Transverse colon (tissue), 4 donors: ENCODE measurements at regions not wholly inside any gene's neighbourhood (a gene's known extent, or its start where the extent isn't known, plus 50 kb on each side); places are given as distances from the start of the nearest gene placed in this dataset.

Experiments used
- DNase-seq: peaks from one replicate; pipeline ENCODE4 v3.0.0-alpha.2; 2019
- H3K27ac ChIP-seq, 4 donors: fragments of 200-600 bp; sonication (generic); 2 replicates each; pipeline ENCODE4 v1.5.1; 2016 to 2018; ENCODE audit warnings: inconsistent platforms in 4 of 4
- H3K27me3 ChIP-seq: fragments of 200-600 bp; sonication (generic); 2 replicates; pipeline ENCODE4 v1.5.1; 2017; ENCODE audit warnings: inconsistent platforms
- H3K36me3 ChIP-seq, 4 donors: fragments of 200-600 bp; sonication (generic); 2 replicates each; pipeline ENCODE4 v1.5.1; 2017 to 2019; ENCODE audit warnings: inconsistent platforms in 4 of 4
- H3K4me1 ChIP-seq, 4 donors: fragments of 200-600 bp; sonication (generic); 2 replicates each; pipeline ENCODE4 v1.5.1; 2017 to 2020; ENCODE audit warnings: inconsistent platforms in 4 of 4
- H3K4me3 ChIP-seq, 4 donors: fragments of 200-600 bp; sonication (generic); 1 replicate in 1 of 4; 2 replicates in 3 of 4; pipeline versions ENCODE4 v1.5.1 to v1.6.1; 2017 to 2019; ENCODE audit warnings: inconsistent platforms in 4 of 4
- H3K9me3 ChIP-seq, 2 donors: fragments of 200-600 bp; sonication (generic); 2 replicates each; pipeline ENCODE4 v1.5.1; 2017 to 2019; ENCODE audit warnings: inconsistent platforms in 2 of 2
- CTCF ChIP-seq, 5 experiments: fragments of 200-600 bp in 3 of 5; fragments of 450-650 bp in 2 of 5; sonication (generic) in 3 of 5; IDR thresholded peaks; 1 replicate in 2 of 5; 2 replicates in 3 of 5; pipeline ENCODE4 v1.5.1; 2016 to 2017; ENCODE audit warnings: antibody characterized with exemption in 5 of 5, inconsistent platforms in 3 of 5, mild to moderate bottlenecking in 2 of 5, moderate library complexity in 1 of 5
- EP300 ChIP-seq: sonication (generic); formaldehyde crosslinking; IDR thresholded peaks from one replicate; pipeline ENCODE4 v1.6.1; 2017; ENCODE audit warnings: antibody characterized with exemption, low read depth
- POLR2A ChIP-seq: fragments of 450-650 bp; IDR thresholded peaks from one replicate; pipeline ENCODE4 v1.6.1; 2016; ENCODE audit warnings: antibody characterized with exemption, mild to moderate bottlenecking, moderate library complexity
- POLR2AphosphoS5 ChIP-seq, 3 donors: sonication (generic); formaldehyde crosslinking; IDR thresholded peaks; one replicate each; pipeline ENCODE4 v1.6.1; 2016; ENCODE audit warnings: antibody characterized with exemption in 3 of 3
- WGBS, 2 donors: methylation state at CpG; one replicate each; pipeline ENCODE4 v1.1.5; 2018; ENCODE audit warnings: low coverage in 1 of 2; 5-methylcytosine and 5-hydroxymethylcytosine counted together
- in situ Hi-C, 4 donors: fragments of 200-750 bp; cut with MboI; loops; one replicate each; pipeline versions ENCODE4 v1.15.0 to v1.15.1; 2017; ENCODE audit warnings: low sequenced_read_pairs in 3 of 4, low pct_ligation_motif_present in 1 of 4, low pct_unique_long_range_greater_than_20kb in 1 of 4
- intact Hi-C: fragments of 100-400 bp; cut with DNase I; formaldehyde crosslinking; loops from one replicate; pipeline ENCODE4 v1.15.1; 2023; ENCODE audit warnings: low total_unique reads

GRCh38 chr14:39763402-39763890 is 331.2 kb upstream of the FBXO33 start:
- intact Hi-C loops: no loop called here
- in situ Hi-C loops: no loop called here
- Histone ChIP-seq H3K36me3 (no peaks in the 10 kb centered on the region), H3K27me3 (no peaks in the 10 kb centered on the region), H3K27ac (no peak overlapping the region), H3K9me3 (no peaks in the 10 kb centered on the region), H3K4me3 (no peak overlapping the region), H3K4me1 (no peaks in the 10 kb centered on the region)
- no peak for TF ChIP-seq EP300
- no peak for TF ChIP-seq CTCF (IDR thresholded peaks at IDR 0.05)
- no peak for TF ChIP-seq POLR2A
- no peak for TF ChIP-seq POLR2AphosphoS5 (IDR thresholded peaks at IDR 0.05)
- DNase-seq: no peak
- WGBS, 2 donors: 89 to 100% methylated on average over 1 of the region's 1 CpG

- H3K4me3 ChIP-seq: no peak overlapping the region
- 52% methylated on average over 16 of the region's 16 CpGs; no CpG with 5 or more reads in 1 of the 2 donors for WGBS, 2 donors
- no peak overlapping the region for H3K27ac ChIP-seq
- H3K4me1 ChIP-seq: no peaks in the 10 kb centered on the region
- intact Hi-C loops: no loop called here
- DNase-seq: no peak
- H3K9me3 ChIP-seq: no peaks in the 10 kb centered on the region
- no peak for TF ChIP-seq CTCF (IDR thresholded peaks at IDR 0.05)
- TF ChIP-seq EP300: no peak
- no peak for TF ChIP-seq POLR2AphosphoS5 (IDR thresholded peaks at IDR 0.05)
- TF ChIP-seq POLR2A: no peak
- no peaks in the 10 kb centered on the region for H3K36me3 ChIP-seq
- in situ Hi-C loops: no loop called here
- no peaks in the 10 kb centered on the region for H3K27me3 ChIP-seq
Observed at GRCh38 chr14:39762576-39763401, 330.6 kb upstream of the FBXO33 start.

GRCh38 chr14:39755269-39755878 is 323.1 kb upstream of the FBXO33 start:
- H3K27me3 ChIP-seq: no peaks in the 10 kb centered on the region
- no peaks in the 10 kb centered on the region for H3K9me3 ChIP-seq
- no peaks in the 10 kb centered on the region for H3K4me1 ChIP-seq
- intact Hi-C loops: no loop called here
- no peaks in the 10 kb centered on the region for H3K36me3 ChIP-seq
- no peak for DNase-seq
- no peak overlapping the region for H3K4me3 ChIP-seq
- in situ Hi-C loops: no loop called here
- TF ChIP-seq EP300: no peak
- no peak for TF ChIP-seq POLR2A
- no peak for TF ChIP-seq CTCF (IDR thresholded peaks at IDR 0.05)
- no peak for TF ChIP-seq POLR2AphosphoS5 (IDR thresholded peaks at IDR 0.05)
- no peak overlapping the region for H3K27ac ChIP-seq

- in situ Hi-C loops: no loop called here
- H3K36me3 ChIP-seq: no peaks in the 10 kb centered on the region
- peaks cover 0 to 8% of the 10 kb centered on the region in 2 donors for H3K9me3 ChIP-seq
- TF ChIP-seq POLR2AphosphoS5 (IDR thresholded peaks at IDR 0.05) (no peak), CTCF (IDR thresholded peaks at IDR 0.05) (no peak), POLR2A (no peak), EP300 (no peak)
- intact Hi-C loops: no loop called here
- H3K4me1 ChIP-seq: no peaks in the 10 kb centered on the region
- no peak overlapping the region for H3K27ac ChIP-seq
- no peak overlapping the region for H3K4me3 ChIP-seq
- DNase-seq: no peak
- no peaks in the 10 kb centered on the region for H3K27me3 ChIP-seq
Observed at GRCh38 chr14:39740454-39740853, 308.2 kb upstream of the FBXO33 start.
